ENCODE measurements at regions not wholly inside any gene's neighbourhood (a gene's known extent, or its start where the extent isn't known, plus 50 kb on each side); places are given as distances from the start of the nearest gene placed in this dataset.

GRCh38 chr20:39302312-39302711 lies 340.2 kb downstream of the DHX35 start:
- no peak overlapping the region for H3K4me3 Mint-ChIP-seq (ENCODE audit: unreplicated experiment)
- H3K36me3 Mint-ChIP-seq (ENCODE audit: unreplicated experiment): no peaks in the 10 kb centered on the region
- peaks cover 2% of the 10 kb centered on the region for H3K9me3 Mint-ChIP-seq (ENCODE audit: unreplicated experiment)
- H3K27me3 Mint-ChIP-seq (ENCODE audit: unreplicated experiment): no peaks in the 10 kb centered on the region
- no peak for DNase-seq
- H3K4me1 Mint-ChIP-seq (ENCODE audit: low read depth, unreplicated experiment): no peaks in the 10 kb centered on the region
- H3K27ac Mint-ChIP-seq (ENCODE audit: unreplicated experiment): no peak overlapping the region
- TF ChIP-seq CTCF (IDR thresholded peaks at IDR 0.05; ENCODE audit: partially characterized antibody, unreplicated experiment): no peak

GRCh38 chr20:39299783-39300182 lies 337.6 kb downstream of the DHX35 start:
- Mint-ChIP-seq H3K27ac (ENCODE audit: unreplicated experiment) (no peak overlapping the region), H3K9me3 (ENCODE audit: unreplicated experiment) (peaks cover 2% of the 10 kb centered on the region), H3K4me1 (ENCODE audit: low read depth, unreplicated experiment) (no peaks in the 10 kb centered on the region), H3K36me3 (ENCODE audit: unreplicated experiment) (no peaks in the 10 kb centered on the region), H3K27me3 (ENCODE audit: unreplicated experiment) (no peaks in the 10 kb centered on the region), H3K4me3 (ENCODE audit: unreplicated experiment) (no peak overlapping the region)
- TF ChIP-seq CTCF (IDR thresholded peaks at IDR 0.05; ENCODE audit: partially characterized antibody, unreplicated experiment): no peak
- DNase-seq: no peak

GRCh38 chr20:39298571-39299506 lies 336.7 kb downstream of the DHX35 start:
- H3K4me1 Mint-ChIP-seq (ENCODE audit: low read depth, unreplicated experiment): no peaks in the 10 kb centered on the region
- no peak overlapping the region for H3K27ac Mint-ChIP-seq (ENCODE audit: unreplicated experiment)
- no peaks in the 10 kb centered on the region for H3K36me3 Mint-ChIP-seq (ENCODE audit: unreplicated experiment)
- H3K4me3 Mint-ChIP-seq (ENCODE audit: unreplicated experiment): no peak overlapping the region
- peaks cover 2% of the 10 kb centered on the region for H3K9me3 Mint-ChIP-seq (ENCODE audit: unreplicated experiment)
- no peaks in the 10 kb centered on the region for H3K27me3 Mint-ChIP-seq (ENCODE audit: unreplicated experiment)
- no peak for TF ChIP-seq CTCF (IDR thresholded peaks at IDR 0.05; ENCODE audit: partially characterized antibody, unreplicated experiment)
- DNase-seq: no peak

GRCh38 chr20:39298121-39298520 lies 336.0 kb downstream of the DHX35 start:
- no peaks in the 10 kb centered on the region for H3K36me3 Mint-ChIP-seq (ENCODE audit: unreplicated experiment)
- H3K4me3 Mint-ChIP-seq (ENCODE audit: unreplicated experiment): no peak overlapping the region
- H3K27me3 Mint-ChIP-seq (ENCODE audit: unreplicated experiment): no peaks in the 10 kb centered on the region
- no peaks in the 10 kb centered on the region for H3K4me1 Mint-ChIP-seq (ENCODE audit: low read depth, unreplicated experiment)
- H3K9me3 Mint-ChIP-seq (ENCODE audit: unreplicated experiment): peaks cover 2% of the 10 kb centered on the region
- DNase-seq: no peak
- no peak for TF ChIP-seq CTCF (IDR thresholded peaks at IDR 0.05; ENCODE audit: partially characterized antibody, unreplicated experiment)
- no peak overlapping the region for H3K27ac Mint-ChIP-seq (ENCODE audit: unreplicated experiment)

- no peaks in the 10 kb centered on the region for H3K27me3 Mint-ChIP-seq (ENCODE audit: unreplicated experiment)
- no peak for DNase-seq
- H3K36me3 Mint-ChIP-seq (ENCODE audit: unreplicated experiment): no peaks in the 10 kb centered on the region
- no peak overlapping the region for H3K27ac Mint-ChIP-seq (ENCODE audit: unreplicated experiment)
- TF ChIP-seq CTCF (IDR thresholded peaks at IDR 0.05; ENCODE audit: partially characterized antibody, unreplicated experiment): no peak
- no peaks in the 10 kb centered on the region for H3K4me1 Mint-ChIP-seq (ENCODE audit: low read depth, unreplicated experiment)
- H3K9me3 Mint-ChIP-seq (ENCODE audit: unreplicated experiment): peaks cover 2% of the 10 kb centered on the region
- H3K4me3 Mint-ChIP-seq (ENCODE audit: unreplicated experiment): no peak overlapping the region
Observed at GRCh38 chr20:39295301-39295700, 333.2 kb downstream of the DHX35 start.

Measured in glutamatergic neuron (in vitro differentiated cells).